HG02938 (cell line): ENCODE measurements at regions not wholly inside any gene's neighbourhood (a gene's known extent, or its start where the extent isn't known, plus 50 kb on each side); places are given as distances from the start of the nearest gene placed in this dataset.
"Not testable (repeated sequence)": the region's sequence is repeated elsewhere in the genome, so short reads cannot be mapped to it uniquely, and the experiment has no call there.

ENCODE experiments used
- ATAC-seq: cut with Tn5 transposase; IDR thresholded peaks from one replicate; pipeline ENCODE4 v1.9.1; 2021; ENCODE audit warnings: mild to moderate bottlenecking, moderate library complexity; ENCODE audit not compliant: unreplicated experiment

GRCh38 chr13:56317841-56318240 lies 822.9 kb upstream of the PRR20A start:
- no peak for ATAC-seq

- no peak for ATAC-seq
Observed at GRCh38 chr13:56332671-56333070, 808.0 kb upstream of the PRR20A start.

GRCh38 chr13:56335775-56336174 lies 804.9 kb upstream of the PRR20A start:
- no peak for ATAC-seq

- ATAC-seq: no peak
Observed at GRCh38 chr13:56338421-56338820, 802.3 kb upstream of the PRR20A start.

GRCh38 chr13:56347014-56347413 lies 793.7 kb upstream of the PRR20A start:
- no peak for ATAC-seq

- no peak for ATAC-seq
Observed at GRCh38 chr13:56349866-56350265, 790.9 kb upstream of the PRR20A start.

- no peak for ATAC-seq
Observed at GRCh38 chr13:56351041-56351440, 789.7 kb upstream of the PRR20A start.

- no peak for ATAC-seq
Observed at GRCh38 chr13:56352361-56352760, 788.4 kb upstream of the PRR20A start.

GRCh38 chr13:56352901-56353300 lies 787.8 kb upstream of the PRR20A start:
- ATAC-seq: no peak

GRCh38 chr13:56356690-56357089 lies 784.0 kb upstream of the PRR20A start:
- ATAC-seq: no peak

GRCh38 chr13:56378566-56378965 lies 762.2 kb upstream of the PRR20A start:
- no peak for ATAC-seq

- no peak for ATAC-seq
Observed at GRCh38 chr13:56393549-56393948, 747.2 kb upstream of the PRR20A start.

GRCh38 chr13:56396318-56396717 lies 744.4 kb upstream of the PRR20A start:
- ATAC-seq: no peak

- ATAC-seq: no peak
Observed at GRCh38 chr13:56400774-56401173, 739.9 kb upstream of the PRR20A start.

GRCh38 chr13:56412856-56413255 lies 727.9 kb upstream of the PRR20A start:
- ATAC-seq: no peak

GRCh38 chr13:56424246-56424645 lies 716.5 kb upstream of the PRR20A start:
- ATAC-seq: no peak

- ATAC-seq: no peak
Observed at GRCh38 chr13:56457535-56458190, 683.1 kb upstream of the PRR20A start.

GRCh38 chr13:56459286-56459685 lies 681.4 kb upstream of the PRR20A start:
- no peak for ATAC-seq

GRCh38 chr13:56501750-56502149 lies 639.0 kb upstream of the PRR20A start:
- no peak for ATAC-seq

GRCh38 chr13:56510836-56511235 lies 629.9 kb upstream of the PRR20A start:
- no peak for ATAC-seq

- ATAC-seq: not testable (repeated sequence)
Observed at GRCh38 chr13:56512336-56512735, 628.4 kb upstream of the PRR20A start.

GRCh38 chr13:56515441-56515840 lies 625.3 kb upstream of the PRR20A start:
- no peak for ATAC-seq
